ENCODE measurements at regions not wholly inside any gene's neighbourhood (a gene's known extent, or its start where the extent isn't known, plus 50 kb on each side); places are given as distances from the start of the nearest gene placed in this dataset.

DNA sequence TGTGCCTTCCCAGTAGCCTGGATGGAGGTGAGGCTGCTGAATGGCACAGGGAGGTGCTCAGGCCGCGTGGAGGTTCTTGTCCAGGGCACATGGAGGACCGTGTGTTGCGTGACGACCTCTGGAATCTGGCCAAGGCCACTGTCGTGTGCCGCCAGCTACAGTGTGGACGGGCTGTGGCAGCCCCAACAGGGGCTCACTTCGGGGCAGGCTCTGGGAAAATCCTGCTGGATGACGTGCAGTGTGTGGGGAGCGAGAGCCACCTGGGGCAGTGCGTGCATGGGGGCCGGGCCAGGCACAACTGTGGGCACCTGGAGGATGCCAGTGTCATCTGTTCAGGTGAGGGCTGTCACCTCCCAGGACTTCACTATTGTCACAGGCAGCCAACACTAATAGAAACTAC, 50.2 kb upstream of the C10orf120 start:
- Histone ChIP-seq H3K27me3 (ENCODE audit: control insufficient read depth, insufficient read depth, low read length) (peaks cover 2% of the 10 kb centered on the region), H3K4me1 (ENCODE audit: control insufficient read depth, insufficient read depth, low read length) (no peaks in the 10 kb centered on the region), H3K9me3 (replicated peaks; ENCODE audit: control insufficient read depth, low read depth, low read length) (no peaks in the 10 kb centered on the region), H3K27ac (ENCODE audit: low read length) (no peak overlapping the region), H3K4me3 (ENCODE audit: low read length) (no peak overlapping the region), H3K36me3 (ENCODE audit: control insufficient read depth, insufficient read depth, low read length) (no peaks in the 10 kb centered on the region)
- no peak for DNase-seq
- WGBS (ENCODE audit: insufficient coverage): 76% methylated on average over 10 of the region's 13 CpGs

All from muscle of leg (tissue), 3 donors.